ENCODE measurements at regions not wholly inside any gene's neighbourhood (a gene's known extent, or its start where the extent isn't known, plus 50 kb on each side); places are given as distances from the start of the nearest gene placed in this dataset.

- H3K4me3 ChIP-seq (ENCODE audit: insufficient read depth, low read length, poor library complexity, severe bottlenecking) = no peak overlapping the region
- no peaks in the 10 kb centered on the region for H3K79me2 ChIP-seq (ENCODE audit: insufficient read depth, low read length)
- no peaks in the 10 kb centered on the region for H3K27me3 ChIP-seq (ENCODE audit: low read length)
- no peaks in the 10 kb centered on the region for H3K36me3 ChIP-seq (ENCODE audit: low read length)
- H3K9me2 ChIP-seq (replicated peaks; ENCODE audit: insufficient read depth, low read length) = no peaks in the 10 kb centered on the region
- no peak overlapping the region for H3K9ac ChIP-seq (ENCODE audit: low read length)
- H3F3A ChIP-seq (ENCODE audit: insufficient read depth) = no peaks in the 10 kb centered on the region
- H4K20me1 ChIP-seq (ENCODE audit: low read depth, low read length) = no peaks in the 10 kb centered on the region
- H3K9me3 ChIP-seq (ENCODE audit: insufficient read depth, low read length) = no peaks in the 10 kb centered on the region
- no peak overlapping the region for H3K4me2 ChIP-seq (ENCODE audit: low read depth, low read length, poor library complexity, severe bottlenecking)
- H3K27ac ChIP-seq (ENCODE audit: low read depth, low read length) = no peak overlapping the region
- H2AFZ ChIP-seq (ENCODE audit: low read depth, low read length, severe bottlenecking) = no peak overlapping the region
- TF ChIP-seq CTCF (IDR thresholded peaks at IDR 0.05; ENCODE audit: insufficient read depth, low read length, poor library complexity, severe bottlenecking) (no peak), EZH2phosphoT487 (conservative IDR thresholded peaks at IDR 0.05; ENCODE audit: low read length) (no peak)
These were observed 106.5 kb downstream of the CDH26 start for GRCh38 chr20:60064554-60065196.

DNA sequence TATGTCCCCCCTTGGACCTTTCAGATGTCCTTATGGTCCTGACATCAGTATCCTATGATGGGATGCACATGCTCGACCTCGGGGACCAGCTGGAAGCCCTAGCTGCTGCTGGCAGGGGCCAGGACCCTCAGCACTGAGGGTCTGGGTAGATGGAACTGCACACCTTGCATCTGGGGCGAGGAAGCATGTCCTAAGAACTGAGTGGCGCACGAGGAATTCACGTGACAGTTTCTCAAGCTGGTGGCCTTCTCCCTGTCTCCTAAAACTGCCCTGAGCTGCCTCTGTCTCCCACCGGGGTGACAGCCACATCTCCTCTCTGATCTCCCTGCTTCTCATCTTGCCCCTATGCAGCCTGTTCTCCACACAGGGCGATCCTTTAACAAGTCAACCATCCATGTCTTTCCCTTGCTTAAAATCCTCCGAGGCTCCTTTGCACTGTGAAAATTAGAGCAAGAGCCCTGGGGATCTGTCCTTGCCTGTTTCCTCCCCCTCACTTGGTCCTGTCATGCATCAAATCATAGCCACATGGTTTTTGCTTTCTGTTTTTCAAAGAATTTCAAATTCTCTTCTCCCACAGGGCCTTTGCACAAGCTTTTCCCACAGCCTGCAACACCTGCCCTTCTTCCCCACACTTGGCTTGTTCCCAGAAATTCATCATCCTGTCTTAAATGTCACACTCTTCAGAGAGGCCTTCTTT lies 107.7 kb downstream of the CDH26 start:
- H3K9ac ChIP-seq (ENCODE audit: low read length) = no peak overlapping the region
- no peaks in the 10 kb centered on the region for H3K79me2 ChIP-seq (ENCODE audit: insufficient read depth, low read length)
- H4K20me1 ChIP-seq (ENCODE audit: low read depth, low read length) = no peaks in the 10 kb centered on the region
- H2AFZ ChIP-seq (ENCODE audit: low read depth, low read length, severe bottlenecking) = no peak overlapping the region
- H3K4me2 ChIP-seq (ENCODE audit: low read depth, low read length, poor library complexity, severe bottlenecking) = no peak overlapping the region
- H3K27me3 ChIP-seq (ENCODE audit: low read length) = no peaks in the 10 kb centered on the region
- TF ChIP-seq EZH2phosphoT487 (conservative IDR thresholded peaks at IDR 0.05; ENCODE audit: low read length) (no peak), CTCF (IDR thresholded peaks at IDR 0.05; ENCODE audit: insufficient read depth, low read length, poor library complexity, severe bottlenecking) (no peak)
- no peaks in the 10 kb centered on the region for H3K9me3 ChIP-seq (ENCODE audit: insufficient read depth, low read length)
- no peaks in the 10 kb centered on the region for H3K9me2 ChIP-seq (replicated peaks; ENCODE audit: insufficient read depth, low read length)
- H3K27ac ChIP-seq (ENCODE audit: low read depth, low read length) = no peak overlapping the region
- H3K4me3 ChIP-seq (ENCODE audit: insufficient read depth, low read length, poor library complexity, severe bottlenecking) = no peak overlapping the region
- no peaks in the 10 kb centered on the region for H3K36me3 ChIP-seq (ENCODE audit: low read length)
- H3F3A ChIP-seq (ENCODE audit: insufficient read depth) = no peaks in the 10 kb centered on the region

- Histone ChIP-seq H3K36me3 (ENCODE audit: low read length) (no peaks in the 10 kb centered on the region), H3K9me2 (replicated peaks; ENCODE audit: insufficient read depth, low read length) (no peaks in the 10 kb centered on the region), H3K79me2 (ENCODE audit: insufficient read depth, low read length) (no peaks in the 10 kb centered on the region), H2AFZ (ENCODE audit: low read depth, low read length, severe bottlenecking) (no peak overlapping the region), H4K20me1 (ENCODE audit: low read depth, low read length) (no peaks in the 10 kb centered on the region), H3K27ac (ENCODE audit: low read depth, low read length) (no peak overlapping the region), H3K4me3 (ENCODE audit: insufficient read depth, low read length, poor library complexity, severe bottlenecking) (no peak overlapping the region), H3F3A (ENCODE audit: insufficient read depth) (no peaks in the 10 kb centered on the region), H3K4me2 (ENCODE audit: low read depth, low read length, poor library complexity, severe bottlenecking) (no peak overlapping the region), H3K27me3 (ENCODE audit: low read length) (no peaks in the 10 kb centered on the region), H3K9me3 (ENCODE audit: insufficient read depth, low read length) (no peaks in the 10 kb centered on the region), H3K9ac (ENCODE audit: low read length) (no peak overlapping the region)
- TF ChIP-seq CTCF (IDR thresholded peaks at IDR 0.05; ENCODE audit: insufficient read depth, low read length, poor library complexity, severe bottlenecking) (no peak), EZH2phosphoT487 (conservative IDR thresholded peaks at IDR 0.05; ENCODE audit: low read length) (no peak)
These were observed 108.2 kb downstream of the CDH26 start for GRCh38 chr20:60066438-60066823.
